K562 (cell line): ENCODE measurements at regions not wholly inside any gene's neighbourhood (a gene's known extent, or its start where the extent isn't known, plus 50 kb on each side); places are given as distances from the start of the nearest gene placed in this dataset.

Experiments
- ATAC-seq: fragments of 200-7000 bp; cut with Tn5 transposase; 3 replicates; pipeline ENCODE4 v1.9.1; 2020; ENCODE audit warnings: moderate library complexity
- BruUV-seq: library from RNA; stranded (reverse); fragments of 400-500 nt; replicated peaks from 2 replicates; lab custom pipeline; 2021; lab: Mats Ljungman, UMichigan
- CTCF ChIA-PET: fragments of 300-600 bp; formaldehyde crosslinking; extraction: SDS; loops from one replicate; lab custom pipeline; 2021; ENCODE audit warnings: low intra/inter-chr PET ratio; lab: Yijun Ruan, JAX
- POLR2A ChIA-PET: fragments of 300-600, 350-650 bp; sonication (Branson Sonifier 250); formaldehyde crosslinking; extraction: SDS; loops from one replicate; lab custom pipeline; 2021; ENCODE audit warnings: antibody characterized with exemption, inconsistent platforms; lab: Yijun Ruan, JAX
- DNase-seq, 4 experiments: peaks; one replicate each; pipeline versions ENCODE4 v3.0.0 to v3.0.0-alpha.2; 2011 to 2018; ENCODE audit warnings: low spot score in 3 of 4, mixed read lengths in 3 of 4; ENCODE audit errors: extremely low read depth in 1 of 4
- FAIRE-seq: peaks from 2 replicates; lab custom pipeline; 2011; peaks lifted over from hg19 to GRCh38; lab: Jason Lieb, UNC
- H2AFZ ChIP-seq: 2 replicates; pipeline ENCODE4 v1.6.0; 2011; ENCODE audit warnings: low read depth, low read length, control low read depth, inconsistent platforms
- H3K27ac ChIP-seq: fragments of 200-600 bp; 3 replicates; pipeline ENCODE4 v1.8.0; 2011; ENCODE audit warnings: low read depth, mild to moderate bottlenecking, control low read depth, inconsistent platforms, low read length, moderate library complexity, mixed read lengths; ENCODE audit errors: extremely low read depth
- H3K27me3 ChIP-seq, 2 experiments: fragments of 300-600 bp in 1 of 2; 2 replicates in 1 of 2; 3 replicates in 1 of 2; pipeline versions ENCODE4 v1.6.0 to v1.8.0; 2011; ENCODE audit warnings: inconsistent platforms in 2 of 2, low read length in 2 of 2, mild to moderate bottlenecking in 1 of 2, mixed read lengths in 1 of 2, moderate library complexity in 1 of 2; ENCODE audit not compliant: control insufficient read depth in 2 of 2, insufficient read depth in 2 of 2
- H3K36me3 ChIP-seq: fragments of 300-600 bp; 3 replicates; pipeline ENCODE4 v1.8.0; 2011; ENCODE audit warnings: mild to moderate bottlenecking, low read length, inconsistent platforms; ENCODE audit not compliant: control insufficient read depth, insufficient read depth
- H3K4me1 ChIP-seq, 2 experiments: fragments of 200-600 bp in 1 of 2; replicated peaks in 1 of 2; 2 replicates in 1 of 2; 3 replicates in 1 of 2; pipeline versions ENCODE4 v1.5.1 to v1.8.0; 2011; ENCODE audit warnings: inconsistent platforms in 2 of 2, low read length in 2 of 2, mild to moderate bottlenecking in 1 of 2, mixed read lengths in 1 of 2, moderate library complexity in 1 of 2; ENCODE audit not compliant: control insufficient read depth in 2 of 2, insufficient read depth in 2 of 2
- H3K4me2 ChIP-seq: 2 replicates; pipeline ENCODE4 v1.6.1; 2011; ENCODE audit warnings: low read length, control low read depth, inconsistent platforms, mixed read lengths; ENCODE audit not compliant: insufficient read depth
- H3K4me3 ChIP-seq: fragments of 200-600 bp; sonication (generic), shearing (Covaris generic); 2 replicates; pipeline ENCODE4 v1.5.1; 2016; ENCODE audit warnings: control low read depth, inconsistent platforms
- H3K79me2 ChIP-seq: fragments of 200-600 bp; 3 replicates; pipeline ENCODE4 v1.8.0; 2011; ENCODE audit warnings: low read length, inconsistent platforms; ENCODE audit not compliant: control insufficient read depth, insufficient read depth
- H3K9ac ChIP-seq, 2 experiments: 2 replicates each; pipeline versions ENCODE4 v1.6.0 to v1.6.1; 2011; ENCODE audit warnings: low read depth in 2 of 2, low read length in 2 of 2, control low read depth in 1 of 2, inconsistent platforms in 1 of 2, mild to moderate bottlenecking in 1 of 2, mixed read lengths in 1 of 2; ENCODE audit not compliant: insufficient read depth in 1 of 2
- H3K9me1 ChIP-seq: one replicate; pipeline ENCODE4 v1.6.0; 2011; ENCODE audit warnings: inconsistent platforms, mild to moderate bottlenecking, low read length, moderate library complexity; ENCODE audit not compliant: control insufficient read depth, insufficient read depth
- H3K9me3 ChIP-seq: replicated peaks from 2 replicates; pipeline ENCODE4 v1.5.1; 2011; ENCODE audit warnings: low read depth, low read length, inconsistent platforms; ENCODE audit not compliant: control insufficient read depth, insufficient read depth
- H4K20me1 ChIP-seq: replicated peaks from 2 replicates; pipeline ENCODE4 v1.6.1; 2011; ENCODE audit warnings: low read length, inconsistent platforms, mixed read lengths; ENCODE audit not compliant: control insufficient read depth, insufficient read depth
- EHMT2 ChIP-seq: fragments of 450-650 bp; IDR thresholded peaks from 2 replicates; pipeline ENCODE4 v1.6.1; 2018; ENCODE audit warnings: antibody characterized with exemption
- GTF2A2 ChIP-seq: IDR thresholded peaks from 2 replicates; pipeline ENCODE4 v1.6.1; 2016; ENCODE audit warnings: mild to moderate bottlenecking, missing genetic modification characterization, missing compliant biosample characterization
- HDGF ChIP-seq: fragments of 450-650 bp; IDR thresholded peaks from 2 replicates; pipeline ENCODE4 v1.6.1; 2016
- KDM4B ChIP-seq, 2 experiments: fragments of 450-650 bp in 1 of 2; sonication (generic) in 1 of 2; IDR thresholded peaks; 2 replicates each; pipeline ENCODE4 v1.6.1; 2016 to 2017; ENCODE audit warnings: borderline replicate concordance in 2 of 2, antibody characterized with exemption in 1 of 2, low read depth in 1 of 2, mild to moderate bottlenecking in 1 of 2
- MAFG ChIP-seq: fragments of 450-650 bp; conservative IDR thresholded peaks from 2 replicates; pipeline ENCODE4 v1.6.1; 2016; ENCODE audit warnings: missing genetic modification characterization, missing compliant biosample characterization
- NCOA4 ChIP-seq: fragments of 450-650 bp; IDR thresholded peaks from 2 replicates; pipeline ENCODE4 v1.6.1; 2018; ENCODE audit warnings: mild to moderate bottlenecking; ENCODE audit not compliant: partially characterized antibody
- PRMT5 ChIP-seq: sonication (generic); formaldehyde crosslinking; IDR thresholded peaks from 2 replicates; pipeline ENCODE4 v1.5.0; 2020; ENCODE audit warnings: missing genetic modification reagents
- PTRF ChIP-seq: fragments of 450-650 bp; IDR thresholded peaks from 2 replicates; pipeline ENCODE4 v1.6.1; 2016; ENCODE audit warnings: mild to moderate bottlenecking, missing genetic modification characterization, missing compliant biosample characterization
- SMAD4 ChIP-seq: fragments of 250-450 bp; sonication (Bioruptor Pico); conservative IDR thresholded peaks from 2 replicates; pipeline ENCODE4 v1.8.0; 2021; ENCODE audit warnings: inconsistent platforms, mild to moderate bottlenecking, moderate library complexity
- TARDBP ChIP-seq: fragments of 450-650 bp; IDR thresholded peaks from 2 replicates; pipeline ENCODE4 v1.6.1; 2016
- YBX1 ChIP-seq: fragments of 450-650 bp; IDR thresholded peaks from 2 replicates; pipeline ENCODE4 v1.7.1; 2016; ENCODE audit warnings: mild to moderate bottlenecking
- ZNF217 ChIP-seq: sonication (generic); formaldehyde crosslinking; IDR thresholded peaks from 2 replicates; pipeline ENCODE4 v1.8.0; 2022; ENCODE audit warnings: mild to moderate bottlenecking, missing genetic modification reagents
- ZNF23 ChIP-seq: fragments of 250-450 bp; sonication (Bioruptor Pico); IDR thresholded peaks from 2 replicates; pipeline ENCODE4 v1.4.0; 2020; ENCODE audit warnings: mild to moderate bottlenecking
- ZNF316 ChIP-seq: fragments of 450-650 bp; IDR thresholded peaks from 2 replicates; pipeline ENCODE4 v1.6.1; 2016
- ZNF507 ChIP-seq: conservative IDR thresholded peaks from 2 replicates; pipeline ENCODE4 v1.6.1; 2017; ENCODE audit warnings: missing genetic modification characterization, missing compliant biosample characterization
- WGBS: fragments of 100-300 bp; shearing (Covaris generic); methylation state at CpG from one replicate; pipeline ENCODE4 v1.1.6; 2016; ENCODE audit warnings: low coverage, mixed read lengths; ENCODE audit not compliant: insufficient coverage; ENCODE audit errors: missing lambda C conversion rate; 5-methylcytosine and 5-hydroxymethylcytosine counted together
- in situ Hi-C: fragments of 300-500 bp; cut with MboI; formaldehyde crosslinking; loops from 4 replicates; pipeline ENCODE4 v1.15.0; 2018; ENCODE audit warnings: inconsistent platforms, mixed read lengths
- intact Hi-C: fragments of 100-400 bp; cut with micrococcal nuclease; formaldehyde crosslinking; loops from 2 replicates; pipeline ENCODE4 v1.14.2; 2022
- TF ChIP-seq, protein P1 (sequence below): fragments of 450-650 bp; IDR thresholded peaks from 2 replicates; pipeline ENCODE4 v1.6.1; 2016; ENCODE audit warnings: mild to moderate bottlenecking, moderate library complexity

DNA sequence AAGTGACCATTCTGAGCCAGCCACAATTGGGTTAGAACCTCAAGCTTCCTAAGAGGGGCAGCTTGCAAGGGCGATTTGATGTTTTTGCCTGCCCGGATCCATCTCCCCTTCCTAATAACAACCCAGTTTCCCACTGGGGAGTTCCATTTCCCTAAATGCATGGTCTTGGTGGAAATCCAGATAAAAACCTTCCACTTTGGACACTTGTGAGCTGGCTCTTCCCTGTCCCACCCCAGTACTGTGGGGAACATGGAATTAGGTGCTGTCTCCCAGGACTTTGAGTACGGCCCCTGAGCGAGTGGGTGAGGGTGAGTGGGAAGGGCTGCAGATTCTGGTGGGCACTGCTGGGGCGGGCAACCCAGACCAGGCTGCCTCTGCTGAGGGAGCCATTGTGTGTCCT is 122.3 kb downstream of the DDX1 start:
- intact Hi-C loops: no loop called here
- DNase-seq: no peak
- no TSS peak for BruUV-seq
- no peak for ATAC-seq
- no peaks in the 10 kb centered on the region for H3K4me1 ChIP-seq
- POLR2A ChIA-PET: interaction anchor here (1.4 kb wide), 1 partner anchor 10 kb away, joined by 3 read pairs; no protein-coding TSS in a partner anchor
- no peak overlapping the region for H3K9ac ChIP-seq
- H3K4me2 ChIP-seq: no peak overlapping the region
- no peaks in the 10 kb centered on the region for H3K36me3 ChIP-seq
- WGBS: 2% methylated on average over 5 of the region's 5 CpGs
- H3K79me2 ChIP-seq: no peaks in the 10 kb centered on the region
- H3K9me3 ChIP-seq: no peaks in the 10 kb centered on the region
- H2AFZ ChIP-seq: no peak overlapping the region
- FAIRE-seq: no peak
- H3K27me3 ChIP-seq: peaks cover 20 to 44% of the 10 kb centered on the region in 2 experiments; a peak in 4 of 5 replicates
- CTCF ChIA-PET: no interaction called here
- H3K4me3 ChIP-seq: no peak overlapping the region
- in situ Hi-C loops: no loop called here
- no peak overlapping the region for H3K27ac ChIP-seq
- 0 out of 2 replicates have a peak, but pooled peaks cover 4% of the 10 kb centered on the region for H4K20me1 ChIP-seq
- no peaks in the 10 kb centered on the region for H3K9me1 ChIP-seq
- TF ChIP-seq GTF2A2 (no peak), ZNF507 (tag) (no peak), HDGF (no peak), KDM4B (IDR thresholded peaks at IDR 0.05; ENCODE audit: borderline replicate concordance in 2 of 2, low read depth in 1 of 2) (no peak), NCOA4 (no peak), SMAD4 (CRISPR knock-in tag) (no peak), ZNF316 (no peak), MAFG (tag) (no peak), PTRF (tag) (no peak), ZNF217 (no peak), TARDBP (no peak), ZNF23 (no peak), EHMT2 (no peak), YBX1 (no peak), PRMT5 (no peak)
- TF ChIP-seq, protein P1, sequence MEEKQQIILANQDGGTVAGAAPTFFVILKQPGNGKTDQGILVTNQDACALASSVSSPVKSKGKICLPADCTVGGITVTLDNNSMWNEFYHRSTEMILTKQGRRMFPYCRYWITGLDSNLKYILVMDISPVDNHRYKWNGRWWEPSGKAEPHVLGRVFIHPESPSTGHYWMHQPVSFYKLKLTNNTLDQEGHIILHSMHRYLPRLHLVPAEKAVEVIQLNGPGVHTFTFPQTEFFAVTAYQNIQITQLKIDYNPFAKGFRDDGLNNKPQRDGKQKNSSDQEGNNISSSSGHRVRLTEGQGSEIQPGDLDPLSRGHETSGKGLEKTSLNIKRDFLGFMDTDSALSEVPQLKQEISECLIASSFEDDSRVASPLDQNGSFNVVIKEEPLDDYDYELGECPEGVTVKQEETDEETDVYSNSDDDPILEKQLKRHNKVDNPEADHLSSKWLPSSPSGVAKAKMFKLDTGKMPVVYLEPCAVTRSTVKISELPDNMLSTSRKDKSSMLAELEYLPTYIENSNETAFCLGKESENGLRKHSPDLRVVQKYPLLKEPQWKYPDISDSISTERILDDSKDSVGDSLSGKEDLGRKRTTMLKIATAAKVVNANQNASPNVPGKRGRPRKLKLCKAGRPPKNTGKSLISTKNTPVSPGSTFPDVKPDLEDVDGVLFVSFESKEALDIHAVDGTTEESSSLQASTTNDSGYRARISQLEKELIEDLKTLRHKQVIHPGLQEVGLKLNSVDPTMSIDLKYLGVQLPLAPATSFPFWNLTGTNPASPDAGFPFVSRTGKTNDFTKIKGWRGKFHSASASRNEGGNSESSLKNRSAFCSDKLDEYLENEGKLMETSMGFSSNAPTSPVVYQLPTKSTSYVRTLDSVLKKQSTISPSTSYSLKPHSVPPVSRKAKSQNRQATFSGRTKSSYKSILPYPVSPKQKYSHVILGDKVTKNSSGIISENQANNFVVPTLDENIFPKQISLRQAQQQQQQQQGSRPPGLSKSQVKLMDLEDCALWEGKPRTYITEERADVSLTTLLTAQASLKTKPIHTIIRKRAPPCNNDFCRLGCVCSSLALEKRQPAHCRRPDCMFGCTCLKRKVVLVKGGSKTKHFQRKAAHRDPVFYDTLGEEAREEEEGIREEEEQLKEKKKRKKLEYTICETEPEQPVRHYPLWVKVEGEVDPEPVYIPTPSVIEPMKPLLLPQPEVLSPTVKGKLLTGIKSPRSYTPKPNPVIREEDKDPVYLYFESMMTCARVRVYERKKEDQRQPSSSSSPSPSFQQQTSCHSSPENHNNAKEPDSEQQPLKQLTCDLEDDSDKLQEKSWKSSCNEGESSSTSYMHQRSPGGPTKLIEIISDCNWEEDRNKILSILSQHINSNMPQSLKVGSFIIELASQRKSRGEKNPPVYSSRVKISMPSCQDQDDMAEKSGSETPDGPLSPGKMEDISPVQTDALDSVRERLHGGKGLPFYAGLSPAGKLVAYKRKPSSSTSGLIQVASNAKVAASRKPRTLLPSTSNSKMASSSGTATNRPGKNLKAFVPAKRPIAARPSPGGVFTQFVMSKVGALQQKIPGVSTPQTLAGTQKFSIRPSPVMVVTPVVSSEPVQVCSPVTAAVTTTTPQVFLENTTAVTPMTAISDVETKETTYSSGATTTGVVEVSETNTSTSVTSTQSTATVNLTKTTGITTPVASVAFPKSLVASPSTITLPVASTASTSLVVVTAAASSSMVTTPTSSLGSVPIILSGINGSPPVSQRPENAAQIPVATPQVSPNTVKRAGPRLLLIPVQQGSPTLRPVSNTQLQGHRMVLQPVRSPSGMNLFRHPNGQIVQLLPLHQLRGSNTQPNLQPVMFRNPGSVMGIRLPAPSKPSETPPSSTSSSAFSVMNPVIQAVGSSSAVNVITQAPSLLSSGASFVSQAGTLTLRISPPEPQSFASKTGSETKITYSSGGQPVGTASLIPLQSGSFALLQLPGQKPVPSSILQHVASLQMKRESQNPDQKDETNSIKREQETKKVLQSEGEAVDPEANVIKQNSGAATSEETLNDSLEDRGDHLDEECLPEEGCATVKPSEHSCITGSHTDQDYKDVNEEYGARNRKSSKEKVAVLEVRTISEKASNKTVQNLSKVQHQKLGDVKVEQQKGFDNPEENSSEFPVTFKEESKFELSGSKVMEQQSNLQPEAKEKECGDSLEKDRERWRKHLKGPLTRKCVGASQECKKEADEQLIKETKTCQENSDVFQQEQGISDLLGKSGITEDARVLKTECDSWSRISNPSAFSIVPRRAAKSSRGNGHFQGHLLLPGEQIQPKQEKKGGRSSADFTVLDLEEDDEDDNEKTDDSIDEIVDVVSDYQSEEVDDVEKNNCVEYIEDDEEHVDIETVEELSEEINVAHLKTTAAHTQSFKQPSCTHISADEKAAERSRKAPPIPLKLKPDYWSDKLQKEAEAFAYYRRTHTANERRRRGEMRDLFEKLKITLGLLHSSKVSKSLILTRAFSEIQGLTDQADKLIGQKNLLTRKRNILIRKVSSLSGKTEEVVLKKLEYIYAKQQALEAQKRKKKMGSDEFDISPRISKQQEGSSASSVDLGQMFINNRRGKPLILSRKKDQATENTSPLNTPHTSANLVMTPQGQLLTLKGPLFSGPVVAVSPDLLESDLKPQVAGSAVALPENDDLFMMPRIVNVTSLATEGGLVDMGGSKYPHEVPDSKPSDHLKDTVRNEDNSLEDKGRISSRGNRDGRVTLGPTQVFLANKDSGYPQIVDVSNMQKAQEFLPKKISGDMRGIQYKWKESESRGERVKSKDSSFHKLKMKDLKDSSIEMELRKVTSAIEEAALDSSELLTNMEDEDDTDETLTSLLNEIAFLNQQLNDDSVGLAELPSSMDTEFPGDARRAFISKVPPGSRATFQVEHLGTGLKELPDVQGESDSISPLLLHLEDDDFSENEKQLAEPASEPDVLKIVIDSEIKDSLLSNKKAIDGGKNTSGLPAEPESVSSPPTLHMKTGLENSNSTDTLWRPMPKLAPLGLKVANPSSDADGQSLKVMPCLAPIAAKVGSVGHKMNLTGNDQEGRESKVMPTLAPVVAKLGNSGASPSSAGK: no peak
